NCI-H526 (cell line): ENCODE measurements at regions not wholly inside any gene's neighbourhood (a gene's known extent, or its start where the extent isn't known, plus 50 kb on each side); places are given as distances from the start of the nearest gene placed in this dataset.

ENCODE experiments used
- DNase-seq, 2 experiments: peaks; one replicate each; lab custom pipeline; 2025; lab: John Stamatoyannopoulos, UW

- no peak for DNase-seq
Measured at GRCh38 chr1:69148731-69149130, 419.0 kb upstream of the LRRC7 start.

- DNase-seq, result no peak
Measured at GRCh38 chr1:69157046-69157756, 410.5 kb upstream of the LRRC7 start.

- DNase-seq, result no peak
Measured at GRCh38 chr1:69163241-69163640, 404.5 kb upstream of the LRRC7 start.

GRCh38 chr1:69163779-69164178 is 403.9 kb upstream of the LRRC7 start:
- no peak for DNase-seq

- no peak for DNase-seq
Measured at GRCh38 chr1:69167876-69168275, 399.8 kb upstream of the LRRC7 start.

GRCh38 chr1:69171248-69171647 is 396.5 kb upstream of the LRRC7 start:
- DNase-seq, result no peak

GRCh38 chr1:69172003-69173000 is 395.4 kb upstream of the LRRC7 start:
- DNase-seq, result no peak

- no peak for DNase-seq
Measured at GRCh38 chr1:69175053-69175452, 392.7 kb upstream of the LRRC7 start.

- no peak for DNase-seq
Measured at GRCh38 chr1:69180358-69180757, 387.4 kb upstream of the LRRC7 start.

GRCh38 chr1:69185378-69185777 is 382.3 kb upstream of the LRRC7 start:
- no peak for DNase-seq

GRCh38 chr1:69191335-69191734 is 376.4 kb upstream of the LRRC7 start:
- no peak for DNase-seq

GRCh38 chr1:69195136-69195535 is 372.6 kb upstream of the LRRC7 start:
- no peak for DNase-seq

GRCh38 chr1:69196071-69196470 is 371.7 kb upstream of the LRRC7 start:
- DNase-seq, result no peak

- no peak for DNase-seq
Measured at GRCh38 chr1:69197816-69198215, 369.9 kb upstream of the LRRC7 start.

GRCh38 chr1:69201716-69202115 is 366.0 kb upstream of the LRRC7 start:
- no peak for DNase-seq

- DNase-seq, result no peak
Measured at GRCh38 chr1:69203166-69203565, 364.6 kb upstream of the LRRC7 start.

GRCh38 chr1:69213644-69214043 is 354.1 kb upstream of the LRRC7 start:
- DNase-seq, result no peak

- DNase-seq, result no peak
Measured at GRCh38 chr1:69215883-69216282, 351.8 kb upstream of the LRRC7 start.

- no peak for DNase-seq
Measured at GRCh38 chr1:69220672-69221071, 347.1 kb upstream of the LRRC7 start.

- DNase-seq, result peak in 1 of 2 experiments; percentile 11
Measured at GRCh38 chr1:69221524-69221923, 346.2 kb upstream of the LRRC7 start.

- no peak for DNase-seq
Measured at GRCh38 chr1:69223156-69223555, 344.6 kb upstream of the LRRC7 start.

GRCh38 chr1:69228501-69228900 is 339.2 kb upstream of the LRRC7 start:
- DNase-seq, result no peak

- DNase-seq, result no peak
Measured at GRCh38 chr1:69230208-69230607, 337.5 kb upstream of the LRRC7 start.
